Stimulated activated CD8-positive, alpha-beta memory T cell treated with anti-CD3 and anti-CD28 coated beads, Interleukin-15, amount 100 ng/mL, for 48 hours (primary cell): ENCODE measurements at regions not wholly inside any gene's neighbourhood (a gene's known extent, or its start where the extent isn't known, plus 50 kb on each side); places are given as distances from the start of the nearest gene placed in this dataset.
"Not testable (repeated sequence)": the region's sequence is repeated elsewhere in the genome, so short reads cannot be mapped to it uniquely, and the experiment has no call there.

Source experiments
- DNase-seq, 2 donors: peaks; one replicate each; pipeline ENCODE4 v3.0.0-alpha.2; 2020; ENCODE audit warnings: low read depth in 2 of 2

DNA sequence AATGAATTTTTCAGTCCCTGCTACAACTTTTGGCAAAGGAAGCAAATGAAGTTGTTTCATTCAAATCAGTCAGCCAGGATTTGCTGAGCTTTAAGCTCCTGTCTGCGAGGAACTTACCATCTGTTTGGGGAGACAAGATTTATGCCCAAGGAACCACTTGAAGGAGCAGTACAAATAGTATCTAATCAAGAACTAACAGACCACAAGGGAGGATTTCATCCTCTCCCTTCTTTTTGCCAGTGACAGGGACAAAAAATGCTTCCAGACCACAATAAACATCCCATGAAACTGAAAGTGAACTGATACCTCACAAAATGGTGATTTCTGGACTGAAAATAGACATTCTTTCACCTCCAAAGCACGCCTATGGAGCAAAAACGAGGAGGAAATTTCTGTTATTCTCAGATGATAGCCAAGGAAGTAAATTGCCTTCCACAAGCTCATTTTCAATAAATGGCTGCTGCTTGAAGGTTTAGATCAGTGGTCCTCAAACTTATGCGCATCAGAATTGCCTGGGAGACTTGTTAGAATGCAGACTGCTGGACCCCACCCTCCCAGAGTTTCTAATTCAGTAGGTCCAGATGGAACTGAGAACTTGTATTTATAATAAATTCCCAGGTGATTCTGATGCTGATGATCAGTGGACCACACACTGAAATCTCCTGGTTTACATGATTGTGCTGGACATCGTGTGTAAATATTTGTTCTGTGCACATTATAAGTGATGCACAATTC, 202.4 kb upstream of the GADL1 start:
- no peak for DNase-seq

DNA sequence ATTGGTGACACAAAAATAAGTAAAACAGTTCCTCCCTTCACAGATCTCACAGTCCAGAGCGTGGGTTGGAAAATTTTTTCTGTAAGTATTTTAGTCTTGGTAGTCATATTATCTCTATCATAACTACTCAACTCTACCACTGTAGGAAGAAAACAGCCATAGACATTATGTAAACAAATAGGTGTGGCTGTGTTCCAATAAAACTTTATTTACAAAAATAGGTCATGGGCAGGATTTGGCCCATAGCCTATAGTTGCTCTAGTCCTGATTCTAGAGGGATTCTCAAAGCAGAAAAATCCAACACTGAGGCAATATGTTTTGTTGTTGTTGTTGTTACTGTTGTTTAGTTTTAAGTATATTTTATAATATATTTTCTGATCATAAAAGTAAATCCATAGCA, 206.1 kb upstream of the GADL1 start:
- no peak for DNase-seq

DNA sequence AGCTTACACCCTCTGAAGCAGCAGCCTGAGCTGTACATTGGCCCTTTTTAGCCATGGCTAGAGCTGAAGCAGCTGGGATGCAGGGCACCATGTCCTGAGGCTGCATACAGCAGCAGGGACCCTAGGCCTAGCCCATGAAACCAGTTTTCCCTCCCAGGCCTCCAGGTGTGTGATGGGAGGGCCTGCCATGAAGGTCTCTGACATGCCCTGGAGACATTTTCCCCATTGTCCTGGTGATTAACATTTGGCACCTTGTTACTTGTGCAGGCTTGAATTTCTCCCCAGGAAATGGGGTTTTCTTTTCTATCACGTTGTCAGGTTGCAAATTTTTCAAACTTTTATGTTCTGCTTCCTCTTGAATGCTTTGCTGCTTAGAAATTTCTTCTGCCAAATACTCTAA, 206.8 kb upstream of the GADL1 start:
- not testable (repeated sequence) for DNase-seq

DNA sequence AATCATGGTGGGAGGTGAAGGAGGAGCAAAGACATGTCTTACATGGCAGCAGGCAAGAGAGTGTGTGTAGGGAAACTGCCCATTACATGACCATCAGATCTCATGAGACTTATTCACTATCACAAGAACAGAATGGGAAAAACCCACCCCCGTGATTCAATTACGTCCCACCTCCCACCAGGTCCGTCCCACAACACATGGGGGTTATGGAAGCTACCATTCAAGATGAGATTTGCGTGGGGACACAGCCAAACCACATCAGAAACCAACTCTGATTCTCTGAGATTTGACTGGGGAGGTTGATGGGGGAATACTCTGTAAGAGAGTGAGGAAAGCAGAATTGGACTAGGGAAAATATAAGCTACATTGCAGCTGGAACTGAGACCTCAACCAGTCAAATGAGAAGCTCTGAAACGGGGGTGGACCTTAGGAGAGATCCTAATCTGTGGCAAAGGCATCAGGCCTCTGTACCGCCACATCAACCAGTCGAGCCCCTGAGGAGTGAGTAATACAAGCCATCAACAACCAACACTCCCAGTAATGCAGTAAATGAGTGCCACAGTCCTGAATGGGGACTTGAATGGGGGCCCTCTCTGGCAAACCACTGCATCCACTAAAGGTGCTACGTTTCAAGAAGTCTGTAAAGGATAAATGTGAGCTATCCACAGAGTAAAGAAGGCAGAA, 207.9 kb upstream of the GADL1 start:
- DNase-seq = peak in 1 of 2 donors; percentile 40

DNA sequence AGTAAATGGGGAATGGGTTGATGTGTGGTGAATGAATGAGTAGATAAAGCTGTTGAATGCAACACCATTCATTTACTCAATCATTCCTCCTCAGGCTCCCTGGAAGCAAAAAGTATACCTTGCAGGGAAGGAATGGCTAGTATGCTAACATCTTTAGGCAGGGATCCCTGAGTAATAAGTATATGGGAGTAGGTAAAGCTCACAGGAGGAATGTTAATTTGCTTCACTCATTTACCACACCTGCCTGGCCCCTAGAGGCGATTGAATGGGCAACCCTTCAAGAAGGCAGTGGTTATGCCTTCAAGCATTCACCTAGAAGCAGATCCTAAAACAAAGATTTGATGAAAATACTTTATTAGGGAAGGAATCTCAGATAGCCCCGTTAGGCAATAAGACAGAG, 208.7 kb upstream of the GADL1 start:
- no peak for DNase-seq

DNA sequence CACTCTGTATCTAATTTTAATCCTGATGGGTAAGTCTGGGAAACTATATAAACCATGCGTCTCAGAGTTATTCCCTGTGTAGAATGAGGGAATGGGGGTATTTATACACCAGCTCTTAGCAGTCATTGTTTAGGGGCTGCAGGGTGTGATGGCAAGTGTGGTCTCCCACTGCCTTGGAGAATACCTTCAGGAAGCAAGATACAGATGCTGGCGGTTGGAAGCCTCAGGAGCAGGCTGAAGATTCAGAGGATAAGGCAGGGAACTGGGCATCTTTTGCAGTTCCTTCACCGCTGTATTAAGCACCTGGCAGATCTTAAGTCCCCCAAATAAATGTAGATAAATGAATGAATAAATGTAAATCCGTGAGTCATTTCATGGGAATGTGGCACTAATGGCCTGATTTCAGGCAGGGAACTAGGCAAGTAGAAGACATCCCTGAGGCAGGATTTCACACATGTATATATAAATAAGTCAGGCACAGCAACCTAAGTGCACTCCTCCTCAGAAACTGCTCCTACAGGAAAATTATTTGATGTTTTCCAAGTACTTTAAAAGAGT, 209.2 kb upstream of the GADL1 start:
- no peak for DNase-seq

DNA sequence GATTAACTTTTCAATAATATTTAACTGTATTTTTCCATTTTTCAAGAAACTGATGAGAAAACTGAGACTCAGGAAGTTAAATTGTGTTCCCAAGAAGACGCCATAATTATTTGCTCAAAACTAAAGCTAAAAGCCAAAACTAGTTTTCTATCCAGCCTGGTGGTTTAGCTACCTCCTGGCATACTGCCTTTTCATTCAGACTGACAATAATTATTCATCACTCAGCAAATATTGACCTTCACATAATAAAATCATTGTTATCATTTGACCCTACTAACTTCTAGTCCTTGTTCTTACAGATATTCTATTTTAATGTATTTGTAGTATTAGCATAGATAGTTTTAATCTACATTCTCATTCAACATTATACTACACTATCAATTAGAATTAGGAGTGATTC, 210.6 kb upstream of the GADL1 start:
- DNase-seq = no peak

DNA sequence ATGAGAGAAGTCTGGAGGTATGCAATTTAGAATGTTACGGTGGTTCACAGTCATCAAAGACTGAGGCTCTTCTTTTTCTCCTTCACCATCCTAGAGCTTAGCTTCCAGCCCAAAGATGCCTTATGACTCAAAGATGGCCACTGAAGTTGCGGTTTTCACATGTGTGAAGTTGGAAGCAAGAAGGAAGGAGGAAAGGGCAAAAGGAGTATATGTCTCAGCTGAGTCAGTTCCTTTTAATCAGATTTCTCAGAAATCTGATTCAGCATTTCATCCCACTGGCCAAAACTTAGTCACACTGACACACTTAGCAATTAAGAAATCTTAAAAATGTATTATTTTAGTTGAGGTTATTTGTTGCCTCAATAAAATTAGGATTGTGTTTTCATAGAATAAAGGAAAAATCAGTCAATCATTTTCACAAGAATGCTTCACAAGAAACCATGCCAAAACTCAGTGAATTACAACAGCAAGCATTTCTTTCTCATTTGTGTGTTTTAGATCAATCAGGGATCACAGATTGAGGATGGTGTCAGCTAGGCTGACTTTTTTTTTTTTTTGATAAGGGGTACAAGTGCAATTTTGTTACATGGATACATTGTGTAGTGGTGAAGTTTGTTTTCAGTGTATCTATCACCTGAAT, 211.1 kb upstream of the GADL1 start:
- DNase-seq = peak in 1 of 2 donors; percentile 15

DNA sequence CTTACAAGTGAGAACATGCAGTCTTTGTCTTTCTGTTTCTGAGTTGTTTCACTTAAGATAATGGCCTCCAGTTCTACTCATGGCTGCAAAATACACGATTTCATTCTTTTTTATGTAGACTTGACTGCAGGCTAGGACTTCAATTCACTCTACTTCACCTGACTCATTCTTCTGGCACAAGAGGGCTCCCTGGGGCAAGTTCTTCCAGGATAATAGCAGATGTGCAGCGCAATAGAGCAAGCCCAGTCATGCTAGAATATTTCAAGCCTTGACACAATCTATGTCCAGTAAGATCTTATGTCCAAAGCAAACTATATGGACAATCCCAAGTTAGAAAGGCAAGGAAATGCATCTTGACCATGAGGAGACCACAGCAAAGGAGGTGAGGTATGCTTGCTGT, 211.7 kb upstream of the GADL1 start:
- DNase-seq = no peak

DNA sequence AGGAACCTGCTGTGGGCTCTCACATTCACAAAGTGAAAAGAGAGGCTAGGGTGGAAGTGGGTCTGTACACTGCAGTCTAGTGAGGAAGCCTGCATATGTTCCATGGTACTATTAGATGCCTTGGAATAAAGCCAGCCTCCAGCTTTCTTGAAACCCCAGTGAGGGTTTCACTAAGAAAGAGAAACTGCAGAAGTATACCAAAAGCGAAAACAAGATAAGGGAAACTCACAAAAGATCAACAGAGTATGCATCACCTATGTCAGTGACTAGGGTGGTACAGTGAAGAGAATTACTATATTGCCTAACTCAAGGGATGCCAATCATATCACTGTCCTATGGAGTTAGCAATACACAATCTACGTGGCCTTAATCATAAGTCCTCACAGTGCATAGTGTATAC, 212.5 kb upstream of the GADL1 start:
- no peak for DNase-seq

DNA sequence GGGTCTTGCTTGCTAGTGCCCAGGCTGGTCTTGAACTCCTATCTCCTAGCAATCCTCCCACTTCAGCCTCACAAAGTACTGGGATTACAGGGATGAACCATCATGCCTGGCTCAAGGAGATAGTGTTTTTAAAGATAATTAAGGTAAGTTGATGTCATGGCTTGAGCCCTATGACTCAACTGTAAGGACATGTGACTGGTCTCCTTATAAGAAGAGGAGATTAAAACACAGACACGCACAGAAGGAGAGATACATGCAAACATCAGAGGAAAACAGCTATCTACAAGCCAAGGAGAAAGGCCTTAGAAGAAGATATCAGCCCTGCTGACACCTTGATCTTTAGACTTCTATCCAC, 220.4 kb upstream of the GADL1 start:
- no peak for DNase-seq

DNA sequence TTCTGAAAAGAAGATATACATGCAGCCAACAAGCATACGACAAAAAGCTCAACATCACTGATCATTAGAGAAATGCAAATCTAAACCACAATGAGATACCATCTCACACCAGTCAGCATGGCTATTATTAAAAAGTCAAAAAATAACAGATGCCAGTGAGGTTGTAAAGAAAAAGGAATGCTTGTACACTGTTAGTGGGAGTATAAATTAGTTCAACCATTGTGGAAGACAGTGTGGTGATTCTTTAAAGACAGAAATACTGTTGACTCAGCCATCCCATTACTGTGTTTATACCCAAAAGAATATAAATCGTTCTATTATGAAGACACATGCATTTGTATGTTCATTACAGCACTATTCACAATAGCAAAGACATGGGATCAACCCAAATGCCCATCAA, 221.1 kb upstream of the GADL1 start:
- not testable (repeated sequence) for DNase-seq

DNA sequence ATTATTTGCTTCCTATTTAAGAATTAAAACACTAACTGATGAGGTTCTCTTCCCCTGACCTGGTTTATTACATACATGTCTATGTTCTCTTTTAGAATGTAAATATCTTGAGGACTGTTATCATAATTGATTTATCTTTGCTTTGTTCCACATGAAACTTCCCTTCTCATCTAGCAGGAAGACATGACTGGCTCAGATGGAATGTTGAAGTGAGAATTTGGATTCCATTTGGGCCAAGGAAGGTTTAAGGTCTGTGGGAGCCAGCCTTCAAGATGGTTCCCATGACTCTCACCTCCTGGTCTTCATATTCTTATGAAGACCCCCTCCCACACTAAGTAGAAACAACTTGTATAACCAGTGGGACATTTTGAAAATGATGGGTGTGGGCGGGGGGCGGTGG, 222.2 kb upstream of the GADL1 start:
- no peak for DNase-seq

DNA sequence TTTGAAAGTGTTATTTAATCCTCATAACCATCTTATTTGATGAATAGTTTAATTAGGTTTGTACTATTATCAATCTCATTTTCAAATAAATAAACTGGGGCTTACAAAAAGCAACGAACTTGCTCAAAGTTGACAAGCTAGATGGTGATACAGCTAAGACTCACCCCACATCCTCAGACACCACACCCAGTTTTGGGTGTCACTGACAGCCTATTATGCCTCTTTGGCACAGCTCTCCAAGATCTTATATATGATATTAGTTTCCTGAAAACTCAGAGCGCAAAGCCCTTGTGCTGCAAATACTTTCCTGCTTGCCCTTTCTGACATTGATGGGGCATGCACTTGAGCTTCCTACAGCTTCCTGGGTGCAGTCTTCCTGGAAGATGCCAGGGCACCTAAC, 223.4 kb upstream of the GADL1 start:
- DNase-seq = no peak

DNA sequence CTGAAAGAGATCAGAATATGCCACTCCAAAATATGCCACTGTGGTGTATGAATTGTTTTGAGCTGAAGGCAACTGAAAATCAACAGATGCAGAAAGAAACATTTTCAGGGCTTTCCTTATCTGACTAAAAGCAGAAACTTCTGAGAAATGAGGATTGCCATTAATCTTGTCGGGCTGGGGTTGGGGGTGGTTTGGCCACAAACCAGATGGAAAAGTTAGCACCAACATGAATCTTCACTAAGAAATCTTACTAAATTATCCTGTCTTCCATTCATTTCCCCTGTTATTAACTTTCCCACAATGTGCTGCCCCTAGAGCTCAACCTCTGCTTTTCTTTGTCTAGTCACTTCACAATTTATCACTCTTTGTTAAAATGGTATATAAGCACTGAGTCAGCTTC, 229.9 kb upstream of the GADL1 start:
- no peak for DNase-seq

DNA sequence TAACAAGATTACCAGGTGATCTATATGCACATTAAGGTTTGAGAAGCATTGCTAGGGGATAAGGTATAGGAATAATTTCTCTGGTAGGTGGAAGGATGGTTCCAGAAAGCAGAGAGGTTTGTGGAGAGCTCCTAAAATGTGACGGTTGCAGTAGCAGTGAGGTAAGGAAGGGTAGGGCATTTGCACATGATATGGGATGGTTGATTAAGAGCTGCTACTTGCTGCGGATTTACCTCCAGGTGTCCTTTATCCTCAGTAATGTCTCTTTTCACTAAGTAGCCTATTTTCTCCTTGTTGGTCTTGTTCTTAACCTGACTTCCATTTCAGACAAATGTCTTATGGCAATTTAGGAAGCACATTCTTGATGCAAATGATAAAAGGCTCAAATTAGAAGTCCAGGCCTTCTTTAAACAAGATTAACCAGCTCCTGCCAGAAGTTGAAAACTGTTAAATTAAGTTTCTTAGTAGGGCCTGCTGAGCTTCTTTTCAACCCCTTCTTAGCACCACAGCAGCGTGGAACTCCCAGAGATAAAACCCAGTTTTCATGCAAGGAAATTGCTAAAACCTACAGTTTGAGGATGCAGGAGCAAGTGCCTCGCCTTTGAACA, 231.1 kb upstream of the GADL1 start:
- DNase-seq = no peak

DNA sequence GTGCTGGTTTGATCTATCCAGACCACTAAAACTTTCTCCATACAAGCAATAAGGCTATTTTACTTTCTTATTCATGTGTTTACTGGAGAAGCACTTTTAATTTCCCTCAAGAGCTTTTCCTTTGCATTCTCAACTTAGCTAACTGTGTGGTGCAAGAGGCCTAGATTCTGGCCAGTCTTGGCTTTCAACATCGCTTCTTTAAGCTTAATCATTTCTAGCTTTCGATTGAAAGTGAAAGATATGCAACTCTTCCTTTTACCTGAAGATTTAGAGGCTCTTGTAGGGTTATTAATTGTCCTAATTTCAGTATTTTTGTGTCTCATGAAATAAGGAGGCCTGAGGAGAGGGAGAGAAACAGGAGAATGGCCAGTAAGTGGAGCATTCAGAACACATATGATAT, 234.8 kb upstream of the GADL1 start:
- DNase-seq = no peak

DNA sequence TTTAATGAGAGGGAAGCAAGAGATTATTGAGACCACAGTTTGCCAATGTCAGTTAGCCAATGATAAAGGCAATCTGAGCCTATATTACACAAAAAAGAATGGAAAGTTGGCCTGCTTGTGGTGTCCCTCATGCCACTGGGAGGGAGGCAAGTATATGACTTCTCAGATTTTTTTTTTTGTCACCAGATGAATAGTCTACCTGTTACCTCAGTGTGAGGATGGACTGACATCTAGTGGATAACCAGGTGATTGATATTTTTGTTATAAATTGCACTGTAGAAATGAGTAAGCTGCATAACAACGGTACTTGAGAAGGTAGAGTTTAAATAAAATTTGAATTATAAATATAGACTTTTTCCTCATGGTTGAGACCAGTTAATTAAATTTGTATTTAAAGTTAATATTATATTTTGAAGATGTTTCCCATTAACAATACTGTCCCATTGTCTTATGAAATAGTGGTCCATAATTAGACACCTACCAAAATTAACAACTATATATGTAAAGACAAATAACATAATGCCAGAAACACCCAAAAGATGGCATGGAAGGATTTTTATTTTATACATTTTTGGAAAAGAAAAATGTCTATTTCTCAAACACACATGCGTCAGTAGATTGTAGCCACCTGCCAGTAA, 237.8 kb upstream of the GADL1 start:
- DNase-seq = no peak

DNA sequence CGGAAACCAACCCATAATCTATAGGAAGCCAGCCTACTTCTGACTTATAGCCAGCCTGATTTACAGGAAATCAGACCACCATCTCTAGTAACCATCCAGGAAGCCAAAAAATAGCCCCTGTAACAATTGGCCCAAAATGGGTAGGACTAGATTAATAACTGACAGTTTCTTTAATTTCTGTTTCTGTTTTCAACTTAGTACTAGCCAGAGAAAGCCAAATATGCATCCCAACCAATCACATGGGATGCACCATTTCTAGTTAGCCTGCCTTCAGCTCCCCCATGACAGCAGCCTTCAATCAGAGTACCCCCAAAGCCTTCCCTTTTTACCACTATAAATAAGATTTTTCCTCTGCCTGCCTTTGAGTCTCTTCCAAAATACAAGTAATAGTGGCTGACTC, 239.1 kb upstream of the GADL1 start:
- DNase-seq = no peak

DNA sequence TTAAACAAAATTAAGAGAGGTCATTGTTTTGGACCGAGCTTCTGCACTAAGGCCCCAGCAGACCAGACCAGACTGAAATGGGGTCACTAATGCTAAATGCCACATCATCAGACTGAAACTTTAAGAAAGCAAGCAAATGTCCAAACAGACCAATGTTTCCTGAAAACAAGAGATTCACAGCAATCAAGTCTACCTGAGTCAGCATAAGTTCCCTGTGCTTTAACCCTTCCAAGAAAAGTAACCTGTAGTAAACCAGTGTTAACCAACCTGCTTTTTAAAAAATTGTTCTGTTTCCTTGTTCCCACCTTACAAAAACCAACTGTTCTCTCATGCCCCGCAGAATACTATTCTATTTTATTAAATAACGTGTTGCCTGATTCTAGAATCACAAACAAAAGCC, 241.1 kb upstream of the GADL1 start:
- DNase-seq = no peak

DNA sequence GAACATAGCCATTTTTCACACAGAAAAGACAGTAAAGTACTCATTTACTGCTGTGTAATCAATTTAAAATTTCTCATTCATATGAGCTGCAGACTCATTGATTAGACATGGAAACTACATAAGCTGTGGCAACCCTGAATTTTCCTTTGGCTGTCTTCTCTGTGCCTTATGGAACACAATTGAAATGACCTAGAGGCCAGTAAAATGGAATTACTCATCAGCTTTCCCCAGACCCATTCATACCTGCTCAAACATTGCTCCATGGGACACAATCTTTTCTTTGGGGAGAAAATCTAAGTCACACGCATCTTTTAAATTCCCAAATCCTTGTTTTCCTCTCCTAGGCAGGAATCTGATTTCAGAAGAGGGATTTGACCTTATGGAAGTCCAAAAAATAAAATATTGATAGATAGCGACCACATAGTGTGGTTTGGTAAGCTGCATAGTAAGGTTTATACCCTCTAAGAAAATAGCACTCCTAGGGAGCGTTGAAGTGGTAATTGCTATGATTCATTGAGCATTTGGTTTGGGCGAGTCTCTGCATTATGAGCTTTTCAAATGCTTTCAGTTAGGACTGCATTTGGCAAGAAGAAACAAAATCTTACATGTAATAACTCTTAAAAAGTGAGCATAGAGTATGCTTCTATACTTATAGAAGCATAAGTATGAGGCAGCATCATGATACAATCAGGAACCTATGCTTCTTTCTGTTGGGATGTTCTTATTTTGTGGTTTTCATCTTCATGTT, 243.4 kb upstream of the GADL1 start:
- DNase-seq = no peak
